H9 (cell line): ENCODE measurements at regions not wholly inside any gene's neighbourhood (a gene's known extent, or its start where the extent isn't known, plus 50 kb on each side); places are given as distances from the start of the nearest gene placed in this dataset.

Experiments used
- DNase-seq: peaks from one replicate; pipeline ENCODE4 v3.0.0-alpha.2; 2017
- H2AFZ ChIP-seq: one replicate; pipeline ENCODE4 v1.6.1; 2013; ENCODE audit warnings: mild to moderate bottlenecking, low read length, control low read depth, moderate library complexity
- H2AK5ac ChIP-seq: 2 replicates; pipeline ENCODE4 v1.6.1; 2013; ENCODE audit warnings: low read length, control low read depth, mixed read lengths; ENCODE audit not compliant: insufficient read length
- H2BK120ac ChIP-seq: one replicate; pipeline ENCODE4 v1.6.1; 2013; ENCODE audit warnings: low read depth, mild to moderate bottlenecking, low read length, control low read depth, inconsistent platforms; ENCODE audit not compliant: poor library complexity, severe bottlenecking
- H2BK12ac ChIP-seq: 2 replicates; pipeline ENCODE4 v1.6.1; 2013; ENCODE audit warnings: low read length, control low read depth, mixed read lengths, low read depth; ENCODE audit not compliant: insufficient read length
- H2BK15ac ChIP-seq: 2 replicates; pipeline ENCODE4 v1.6.1; 2013; ENCODE audit warnings: low read depth, low read length, control low read depth
- H2BK20ac ChIP-seq: one replicate; pipeline ENCODE4 v1.6.1; 2013; ENCODE audit warnings: low read depth, mild to moderate bottlenecking, low read length, control low read depth, inconsistent platforms; ENCODE audit not compliant: poor library complexity, severe bottlenecking
- H2BK5ac ChIP-seq: 2 replicates; pipeline ENCODE4 v1.6.1; 2013; ENCODE audit warnings: low read length, control low read depth, mixed read lengths; ENCODE audit not compliant: insufficient read length
- H3K14ac ChIP-seq: 2 replicates; pipeline ENCODE4 v1.6.1; 2013; ENCODE audit warnings: low read length, control low read depth; ENCODE audit not compliant: insufficient read depth
- H3K18ac ChIP-seq: 2 replicates; pipeline ENCODE4 v1.6.1; 2013; ENCODE audit warnings: low read depth, mild to moderate bottlenecking, mixed read lengths, low read length, control low read depth; ENCODE audit not compliant: insufficient read length
- H3K23ac ChIP-seq: 2 replicates; pipeline ENCODE4 v1.6.1; 2013; ENCODE audit warnings: low read length, control low read depth, mixed read lengths, low read depth; ENCODE audit not compliant: insufficient read length
- H3K23me2 ChIP-seq: 2 replicates; pipeline ENCODE4 v1.6.1; 2013; ENCODE audit warnings: low read depth, mild to moderate bottlenecking, mixed read lengths, low read length, control low read depth; ENCODE audit not compliant: insufficient read length, poor library complexity, severe bottlenecking
- H3K27ac ChIP-seq: 2 replicates; pipeline ENCODE4 v1.5.1; 2013; ENCODE audit warnings: low read length, control low read depth, mixed read lengths, low read depth; ENCODE audit not compliant: insufficient read length
- H3K27me3 ChIP-seq: 2 replicates; pipeline ENCODE4 v1.6.1; 2013; ENCODE audit warnings: low read length, control low read depth, inconsistent platforms; ENCODE audit not compliant: insufficient read depth
- H3K4ac ChIP-seq: 2 replicates; pipeline ENCODE4 v1.6.1; 2013; ENCODE audit warnings: low read depth, mild to moderate bottlenecking, control low read depth, inconsistent platforms, low read length, moderate library complexity
- H3K4me1 ChIP-seq: 2 replicates; pipeline ENCODE4 v1.6.1; 2013; ENCODE audit warnings: low read length, control low read depth, inconsistent platforms; ENCODE audit not compliant: insufficient read depth
- H3K4me2 ChIP-seq: 2 replicates; pipeline ENCODE4 v1.6.1; 2013; ENCODE audit warnings: low read length, control low read depth, mixed read lengths; ENCODE audit not compliant: insufficient read length, insufficient read depth
- H3K56ac ChIP-seq: 2 replicates; pipeline ENCODE4 v1.6.1; 2013; ENCODE audit warnings: low read depth, mild to moderate bottlenecking, mixed read lengths, low read length, control low read depth; ENCODE audit not compliant: insufficient read length
- H3K79me1 ChIP-seq: 2 replicates; pipeline ENCODE4 v1.6.1; 2013; ENCODE audit warnings: low read depth, mild to moderate bottlenecking, moderate library complexity, low read length, control low read depth, inconsistent platforms; ENCODE audit not compliant: insufficient read depth, poor library complexity, severe bottlenecking
- H3K79me2 ChIP-seq: 2 replicates; pipeline ENCODE4 v1.6.1; 2013; ENCODE audit warnings: low read length, control low read depth, inconsistent platforms; ENCODE audit not compliant: insufficient read depth
- H3K9ac ChIP-seq: 2 replicates; pipeline ENCODE4 v1.6.1; 2013; ENCODE audit warnings: low read length, control low read depth, mixed read lengths; ENCODE audit not compliant: insufficient read length; ENCODE audit errors: extremely low read depth
- H3K9me3 ChIP-seq: one replicate; pipeline ENCODE4 v1.6.1; 2013; ENCODE audit warnings: low read depth, low read length, inconsistent platforms; ENCODE audit not compliant: control insufficient read depth
- H3T11ph ChIP-seq: one replicate; pipeline ENCODE4 v1.6.1; 2013; ENCODE audit warnings: mild to moderate bottlenecking, low read length, control low read depth, inconsistent platforms
- H4K20me1 ChIP-seq: one replicate; pipeline ENCODE4 v1.6.1; 2013; ENCODE audit not compliant: control insufficient read depth, insufficient read length, insufficient read depth
- H4K5ac ChIP-seq: 2 replicates; pipeline ENCODE4 v1.6.1; 2013; ENCODE audit warnings: low read depth, mild to moderate bottlenecking, mixed read lengths, low read length, control low read depth; ENCODE audit not compliant: insufficient read length
- H4K8ac ChIP-seq: replicated peaks from 2 replicates; pipeline ENCODE4 v1.6.1; 2013; ENCODE audit warnings: low read length, control low read depth, mixed read lengths, low read depth; ENCODE audit not compliant: insufficient read length
- H4K91ac ChIP-seq: 2 replicates; pipeline ENCODE4 v1.6.1; 2013; ENCODE audit warnings: low read depth, mild to moderate bottlenecking, moderate library complexity, mixed read lengths, low read length, control low read depth; ENCODE audit not compliant: insufficient read length
- H3K27ac Mint-ChIP-seq, 3 experiments: 2 replicates in 2 of 3; 3 replicates in 1 of 3; pipeline ENCODE4 v1.8.0; 2020 to 2021; ENCODE audit warnings: mixed read lengths in 3 of 3, mild to moderate bottlenecking in 1 of 3, moderate library complexity in 1 of 3
- H3K27me3 Mint-ChIP-seq: 2 replicates; pipeline ENCODE4 v1.8.0; 2021; ENCODE audit warnings: low read depth, mild to moderate bottlenecking, moderate library complexity, mixed read lengths
- H3K36me3 Mint-ChIP-seq, 3 experiments: 2 replicates in 2 of 3; 3 replicates in 1 of 3; pipeline ENCODE4 v1.8.0; 2020 to 2021; ENCODE audit warnings: low read depth in 3 of 3, mixed read lengths in 3 of 3; ENCODE audit not compliant: insufficient read depth in 1 of 3
- H3K4me1 Mint-ChIP-seq, 2 experiments: 2 replicates each; pipeline ENCODE4 v1.8.0; 2020; ENCODE audit warnings: mixed read lengths in 2 of 2
- H3K4me3 Mint-ChIP-seq, 2 experiments: 2 replicates in 1 of 2; 3 replicates in 1 of 2; pipeline ENCODE4 v1.8.0; 2020 to 2021; ENCODE audit warnings: mild to moderate bottlenecking in 2 of 2, mixed read lengths in 2 of 2, moderate library complexity in 1 of 2
- H3K9me3 Mint-ChIP-seq, 2 experiments: 2 replicates in 1 of 2; 3 replicates in 1 of 2; pipeline ENCODE4 v1.8.0; 2020; ENCODE audit warnings: mild to moderate bottlenecking in 2 of 2, mixed read lengths in 2 of 2, moderate library complexity in 1 of 2
- WGBS: extraction: QIAGEN DNeasy Blood & Tissue Kit; methylation state at CpG from one replicate; pipeline ENCODE4 v1.1.7; 2013; ENCODE audit warnings: missing lambda C conversion rate, low lambda C conversion rate, mixed read lengths; ENCODE audit not compliant: insufficient read length; ENCODE audit errors: extremely low coverage; 5-methylcytosine and 5-hydroxymethylcytosine counted together
- TF ChIP-seq, protein P1 (sequence below): fragments of 200-600 bp; sonication (generic); conservative IDR thresholded peaks from 3 replicates; pipeline ENCODE4 v1.8.0; 2021; ENCODE audit warnings: antibody characterized with exemption, mild to moderate bottlenecking

DNA sequence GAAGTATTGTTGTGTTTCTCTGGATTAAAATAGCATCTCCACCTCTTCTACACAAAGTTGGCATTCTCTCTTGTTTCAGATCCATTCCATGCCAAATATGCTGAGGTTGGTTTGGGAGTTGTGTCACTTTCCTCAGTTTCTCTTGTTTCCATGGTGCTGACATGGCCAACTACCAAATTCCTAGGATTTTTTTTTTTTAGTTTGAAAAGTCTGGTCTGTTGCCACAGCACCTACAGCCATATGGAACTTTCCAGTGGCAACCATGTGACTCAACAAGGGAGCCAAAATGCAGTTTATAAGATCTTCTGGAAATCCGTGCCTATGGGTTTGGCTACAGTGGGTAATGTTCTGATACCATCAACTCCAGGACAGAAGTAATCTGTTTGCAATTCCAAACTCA, 96.0 kb upstream of the CLSTN2 start:
- Histone ChIP-seq H3T11ph (no peak overlapping the region), H3K56ac (no peak overlapping the region), H2BK5ac (no peak overlapping the region), H3K9ac (no peak overlapping the region), H3K79me1 (no peaks in the 10 kb centered on the region), H3K4me1 (peaks cover 3% of the 10 kb centered on the region; the same call in 1 of the 2 replicates), H3K9me3 (no peaks in the 10 kb centered on the region), H2AK5ac (no peak overlapping the region), H4K5ac (no peak overlapping the region), H2AFZ (no peak overlapping the region), H3K27ac (no peak overlapping the region), H3K79me2 (no peaks in the 10 kb centered on the region), H3K23ac (no peak overlapping the region), H3K27me3 (no peaks in the 10 kb centered on the region), H2BK15ac (no peak overlapping the region), H3K4me2 (no peak overlapping the region), H2BK12ac (no peak overlapping the region), H3K14ac (no peak overlapping the region), H2BK20ac (no peak overlapping the region), H3K4ac (no peak overlapping the region), H3K23me2 (no peaks in the 10 kb centered on the region), H3K18ac (no peak overlapping the region), H4K8ac (no peak overlapping the region), H2BK120ac (no peak overlapping the region), H4K91ac (no peak overlapping the region), H4K20me1 (no peaks in the 10 kb centered on the region)
- WGBS = no CpG with 5 or more reads among the region's 1 CpG
- Mint-ChIP-seq H3K4me1 (peaks cover 12 to 16% of the 10 kb centered on the region in 2 experiments), H3K27me3 (no peaks in the 10 kb centered on the region), H3K36me3 (no peaks in the 10 kb centered on the region; a peak in 1 of 7 replicates), H3K27ac (no peak overlapping the region), H3K4me3 (no peak overlapping the region), H3K9me3 (no peaks in the 10 kb centered on the region; a peak in 1 of 5 replicates)
- TF ChIP-seq, protein P1, sequence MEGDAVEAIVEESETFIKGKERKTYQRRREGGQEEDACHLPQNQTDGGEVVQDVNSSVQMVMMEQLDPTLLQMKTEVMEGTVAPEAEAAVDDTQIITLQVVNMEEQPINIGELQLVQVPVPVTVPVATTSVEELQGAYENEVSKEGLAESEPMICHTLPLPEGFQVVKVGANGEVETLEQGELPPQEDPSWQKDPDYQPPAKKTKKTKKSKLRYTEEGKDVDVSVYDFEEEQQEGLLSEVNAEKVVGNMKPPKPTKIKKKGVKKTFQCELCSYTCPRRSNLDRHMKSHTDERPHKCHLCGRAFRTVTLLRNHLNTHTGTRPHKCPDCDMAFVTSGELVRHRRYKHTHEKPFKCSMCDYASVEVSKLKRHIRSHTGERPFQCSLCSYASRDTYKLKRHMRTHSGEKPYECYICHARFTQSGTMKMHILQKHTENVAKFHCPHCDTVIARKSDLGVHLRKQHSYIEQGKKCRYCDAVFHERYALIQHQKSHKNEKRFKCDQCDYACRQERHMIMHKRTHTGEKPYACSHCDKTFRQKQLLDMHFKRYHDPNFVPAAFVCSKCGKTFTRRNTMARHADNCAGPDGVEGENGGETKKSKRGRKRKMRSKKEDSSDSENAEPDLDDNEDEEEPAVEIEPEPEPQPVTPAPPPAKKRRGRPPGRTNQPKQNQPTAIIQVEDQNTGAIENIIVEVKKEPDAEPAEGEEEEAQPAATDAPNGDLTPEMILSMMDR = no peak
- no peak for DNase-seq
